Endothelial cell of umbilical vein (primary cell): ENCODE measurements at regions not wholly inside any gene's neighbourhood (a gene's known extent, or its start where the extent isn't known, plus 50 kb on each side); places are given as distances from the start of the nearest gene placed in this dataset.

ENCODE experiments used
- BruUV-seq: library from RNA; stranded (reverse); fragments of 400-500 nt; replicated peaks from 2 replicates; lab custom pipeline; 2021; lab: Mats Ljungman, UMichigan
- CTCF ChIA-PET: fragments of 300-600, 350-600 bp; sonication (Branson Sonifier 250); formaldehyde crosslinking; loops from one replicate; lab custom pipeline; 2021; ENCODE audit warnings: antibody characterized with exemption, inconsistent platforms; lab: Charles Lee
- POLR2A ChIA-PET: fragments of 300-600, 350-600 bp; sonication (Branson Sonifier 250); formaldehyde crosslinking; loops from one replicate; lab custom pipeline; 2021; ENCODE audit warnings: antibody characterized with exemption, inconsistent platforms; lab: Charles Lee
- DNase-seq: peaks from one replicate; pipeline ENCODE4 v3.0.0-alpha.2; 2011; ENCODE audit warnings: low read depth, low spot score
- FAIRE-seq: peaks from 2 replicates; lab custom pipeline; 2011; peaks lifted over from hg19 to GRCh38; lab: Jason Lieb, UNC
- H2AFZ ChIP-seq: 2 replicates; pipeline ENCODE4 v1.6.0; 2012; ENCODE audit warnings: low read depth, low read length, control low read depth, inconsistent platforms
- H3K27ac ChIP-seq: 2 replicates; pipeline ENCODE4 v1.5.1; 2011; ENCODE audit warnings: low read depth, mild to moderate bottlenecking, control low read depth, low read length, moderate library complexity; ENCODE audit not compliant: insufficient read depth
- H3K27me3 ChIP-seq, 2 experiments: 2 replicates each; pipeline versions ENCODE4 v1.6.0 to v1.6.1; 2011; ENCODE audit warnings: low read length in 2 of 2, mixed read lengths in 1 of 2; ENCODE audit not compliant: control insufficient read depth in 2 of 2, insufficient read depth in 2 of 2
- H3K36me3 ChIP-seq, 2 experiments: 2 replicates in 1 of 2; 3 replicates in 1 of 2; pipeline ENCODE4 v1.5.1; 2011; ENCODE audit warnings: low read length in 2 of 2, mild to moderate bottlenecking in 1 of 2, moderate library complexity in 1 of 2; ENCODE audit not compliant: control insufficient read depth in 2 of 2, insufficient read depth in 2 of 2; ENCODE audit errors: extremely low read depth in 1 of 2
- H3K4me1 ChIP-seq: 3 replicates; pipeline ENCODE4 v1.5.1; 2011; ENCODE audit warnings: mild to moderate bottlenecking, low read length; ENCODE audit not compliant: control insufficient read depth, insufficient read depth; ENCODE audit errors: extremely low read depth
- H3K4me2 ChIP-seq: 2 replicates; pipeline ENCODE4 v1.6.1; 2011; ENCODE audit warnings: low read length, control low read depth, mixed read lengths; ENCODE audit not compliant: insufficient read depth
- H3K4me3 ChIP-seq, 3 experiments: fragments of 200-600 bp in 1 of 3; sonication (generic), shearing (Covaris generic) in 1 of 3; replicated peaks in 1 of 3; 2 replicates each; pipeline ENCODE4 v1.5.1; 2011 to 2016; ENCODE audit warnings: control low read depth in 3 of 3, low read length in 3 of 3, mild to moderate bottlenecking in 2 of 3, inconsistent platforms in 1 of 3, low read depth in 1 of 3, moderate library complexity in 1 of 3; ENCODE audit not compliant: insufficient read depth in 1 of 3
- H3K79me2 ChIP-seq: 2 replicates; pipeline ENCODE4 v1.6.0; 2012; ENCODE audit warnings: low read length, inconsistent platforms; ENCODE audit not compliant: control insufficient read depth, insufficient read depth
- H3K9ac ChIP-seq: replicated peaks from 2 replicates; pipeline ENCODE3; 2011; ENCODE audit warnings: low read length, control low read depth; ENCODE audit not compliant: insufficient read depth; ENCODE audit errors: extremely low read depth
- H3K9me1 ChIP-seq: replicated peaks from 3 replicates; pipeline ENCODE4 v1.6.0; 2011; ENCODE audit warnings: mild to moderate bottlenecking, low read length; ENCODE audit not compliant: control insufficient read depth, insufficient read depth; ENCODE audit errors: extremely low read depth
- H3K9me3 ChIP-seq: replicated peaks from 2 replicates; pipeline ENCODE4 v1.5.1; 2012; ENCODE audit warnings: low read length, inconsistent platforms; ENCODE audit not compliant: control insufficient read depth, insufficient read depth
- H4K20me1 ChIP-seq: replicated peaks from 2 replicates; pipeline ENCODE3; 2011; ENCODE audit warnings: mild to moderate bottlenecking, low read length; ENCODE audit not compliant: control insufficient read depth, insufficient read depth; ENCODE audit errors: extremely low read depth
- EZH2 ChIP-seq: IDR thresholded peaks from 2 replicates; pipeline ENCODE4 v1.6.1; 2012; ENCODE audit warnings: borderline replicate concordance, low read depth, mild to moderate bottlenecking, moderate library complexity, low read length, inconsistent platforms; ENCODE audit not compliant: severe bottlenecking
- FOS ChIP-seq: IDR thresholded peaks from 2 replicates; pipeline ENCODE4 v1.6.1; 2011; ENCODE audit warnings: mild to moderate bottlenecking, low read length, moderate library complexity, borderline replicate concordance; ENCODE audit not compliant: insufficient read depth
- GATA2 ChIP-seq: IDR thresholded peaks from 2 replicates; pipeline ENCODE4 v1.7.0; 2011; ENCODE audit warnings: low read depth, mild to moderate bottlenecking, moderate library complexity, mixed read lengths, low read length; ENCODE audit not compliant: insufficient read length, insufficient read depth
- JUN ChIP-seq: IDR thresholded peaks from 2 replicates; pipeline ENCODE4 v1.6.1; 2011; ENCODE audit warnings: borderline replicate concordance, low read depth; ENCODE audit not compliant: insufficient read length, insufficient read depth
- MAX ChIP-seq: IDR thresholded peaks from 2 replicates; pipeline ENCODE4 v1.6.1; 2011; ENCODE audit not compliant: insufficient read depth, insufficient read length
- MYC ChIP-seq: IDR thresholded peaks from one replicate; pipeline ENCODE4 v1.6.1; 2011; ENCODE audit warnings: mild to moderate bottlenecking, low read depth, low read length
- POLR2A ChIP-seq: IDR thresholded peaks from 2 replicates; pipeline ENCODE4 v1.6.1; 2012; ENCODE audit warnings: low read depth, mild to moderate bottlenecking, control low read depth, low read length
- POLR2AphosphoS5 ChIP-seq: IDR thresholded peaks from 2 replicates; pipeline ENCODE4 v1.6.1; 2012; ENCODE audit warnings: low read depth, mild to moderate bottlenecking, control low read depth, low read length, moderate library complexity; ENCODE audit not compliant: insufficient read depth
- dilution Hi-C: fragments of 300-500 bp; cut with MboI; formaldehyde crosslinking; loops from one replicate; pipeline ENCODE4 v1.15.0; 2019; ENCODE audit warnings: low sequenced_read_pairs; ENCODE audit not compliant: extremely low pct_ligation_motif_present
- intact Hi-C: fragments of 100-400 bp; cut with micrococcal nuclease; formaldehyde crosslinking; loops from one replicate; pipeline ENCODE4 v1.10.0; 2022
- TF ChIP-seq, protein P1 (sequence below), 2 donors: IDR thresholded peaks; 1 replicate in 1 of 2; 2 replicates in 1 of 2; pipeline ENCODE4 v1.5.1; 2011; ENCODE audit warnings: low read length in 2 of 2, mild to moderate bottlenecking in 2 of 2, moderate library complexity in 2 of 2, control low read depth in 1 of 2, inconsistent platforms in 1 of 2, low read depth in 1 of 2; ENCODE audit not compliant: insufficient read depth in 1 of 2; ENCODE audit errors: extremely low read depth in 1 of 2

GRCh38 chr20:5670036-5670536 is 59.3 kb upstream of the GPCPD1 start:
- no peak overlapping the region for H3K9ac ChIP-seq
- no peaks in the 10 kb centered on the region for H4K20me1 ChIP-seq
- peaks cover 0 to 2% of the 10 kb centered on the region in 2 experiments for H3K27me3 ChIP-seq
- H3K27ac ChIP-seq: no peak overlapping the region
- no peaks in the 10 kb centered on the region for H3K4me1 ChIP-seq
- no peaks in the 10 kb centered on the region for H3K36me3 ChIP-seq
- no peak overlapping the region for H3K4me2 ChIP-seq
- H3K79me2 ChIP-seq: no peaks in the 10 kb centered on the region
- H2AFZ ChIP-seq: no peak overlapping the region
- ChIA-PET CTCF (no interaction called here), POLR2A (no interaction called here)
- dilution Hi-C loops (no loop called here), intact Hi-C loops (no loop called here)
- TF ChIP-seq FOS: no peak
- TF ChIP-seq MAX: no peak
- TF ChIP-seq MYC: no peak
- no peak for TF ChIP-seq JUN
- no peak for TF ChIP-seq EZH2
- TF ChIP-seq GATA2: no peak
- TF ChIP-seq POLR2A: no peak
- TF ChIP-seq, protein P1, sequence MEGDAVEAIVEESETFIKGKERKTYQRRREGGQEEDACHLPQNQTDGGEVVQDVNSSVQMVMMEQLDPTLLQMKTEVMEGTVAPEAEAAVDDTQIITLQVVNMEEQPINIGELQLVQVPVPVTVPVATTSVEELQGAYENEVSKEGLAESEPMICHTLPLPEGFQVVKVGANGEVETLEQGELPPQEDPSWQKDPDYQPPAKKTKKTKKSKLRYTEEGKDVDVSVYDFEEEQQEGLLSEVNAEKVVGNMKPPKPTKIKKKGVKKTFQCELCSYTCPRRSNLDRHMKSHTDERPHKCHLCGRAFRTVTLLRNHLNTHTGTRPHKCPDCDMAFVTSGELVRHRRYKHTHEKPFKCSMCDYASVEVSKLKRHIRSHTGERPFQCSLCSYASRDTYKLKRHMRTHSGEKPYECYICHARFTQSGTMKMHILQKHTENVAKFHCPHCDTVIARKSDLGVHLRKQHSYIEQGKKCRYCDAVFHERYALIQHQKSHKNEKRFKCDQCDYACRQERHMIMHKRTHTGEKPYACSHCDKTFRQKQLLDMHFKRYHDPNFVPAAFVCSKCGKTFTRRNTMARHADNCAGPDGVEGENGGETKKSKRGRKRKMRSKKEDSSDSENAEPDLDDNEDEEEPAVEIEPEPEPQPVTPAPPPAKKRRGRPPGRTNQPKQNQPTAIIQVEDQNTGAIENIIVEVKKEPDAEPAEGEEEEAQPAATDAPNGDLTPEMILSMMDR (IDR thresholded peaks at IDR 0.05; ENCODE audit: extremely low read depth in 1 of 2, insufficient read depth in 1 of 2, low read depth in 1 of 2, low read length in 2 of 2): no peak
- no peak for TF ChIP-seq POLR2AphosphoS5
- no peak for DNase-seq
- no peak for FAIRE-seq
- no TSS peak for BruUV-seq
- H3K9me1 ChIP-seq: no peaks in the 10 kb centered on the region
- no peaks in the 10 kb centered on the region for H3K9me3 ChIP-seq
- no peak overlapping the region for H3K4me3 ChIP-seq
